Adrenal gland (tissue), 9 donors: ENCODE measurements at regions not wholly inside any gene's neighbourhood (a gene's known extent, or its start where the extent isn't known, plus 50 kb on each side); places are given as distances from the start of the nearest gene placed in this dataset.

Experiments used
- DNase-seq, 7 donors: peaks; one replicate each; pipeline ENCODE4 v3.0.0-alpha.2; 2019 to 2020
- H3K27ac ChIP-seq, 5 donors: fragments of 200-600 bp; sonication (generic) in 4 of 5; 1 replicate in 3 of 5; 2 replicates in 2 of 5; pipeline versions ENCODE4 v1.5.1 to v1.8.0; 2016 to 2020; ENCODE audit warnings: mild to moderate bottlenecking in 1 of 5
- H3K27me3 ChIP-seq: fragments of 200-600 bp; 2 replicates; pipeline ENCODE4 v1.8.0; 2021
- H3K36me3 ChIP-seq, 2 donors: fragments of 200-600 bp; replicated peaks in 1 of 2; 1 replicate in 1 of 2; 2 replicates in 1 of 2; pipeline versions ENCODE4 v1.5.1 to v1.8.0; 2018 to 2022
- H3K4me1 ChIP-seq, 2 donors: fragments of 200-600 bp; replicated peaks in 1 of 2; 1 replicate in 1 of 2; 2 replicates in 1 of 2; pipeline versions ENCODE4 v1.5.1 to v1.8.0; 2018 to 2021
- H3K4me3 ChIP-seq, 4 donors: fragments of 200-600 bp; sonication (generic) in 3 of 4; one replicate each; pipeline ENCODE4 v1.5.1; 2016 to 2018
- H3K9me3 ChIP-seq, 3 donors: fragments of 200-600 bp; sonication (generic) in 1 of 3; replicated peaks in 1 of 3; 1 replicate in 2 of 3; 2 replicates in 1 of 3; pipeline versions ENCODE4 v1.5.1 to v1.8.0; 2016 to 2021
- POLR2A ChIP-seq, 2 donors: fragments of 450-650 bp; IDR thresholded peaks; one replicate each; pipeline ENCODE4 v1.6.1; 2017; ENCODE audit warnings: antibody characterized with exemption in 2 of 2, mild to moderate bottlenecking in 2 of 2, moderate library complexity in 1 of 2
- WGBS, 4 donors: extraction: QIAGEN DNeasy Blood & Tissue Kit in 2 of 4; methylation state at CpG; one replicate each; pipeline versions ENCODE4 v1.1.5 to v1.1.7; 2013 to 2017; 5-methylcytosine and 5-hydroxymethylcytosine counted together
- intact Hi-C, 2 donors: fragments of 100-400 bp; cut with DNase I; formaldehyde crosslinking; loops; one replicate each; pipeline versions ENCODE4 v1.14.1 to v1.15.0; 2022 to 2023
- TF ChIP-seq, protein P1 (sequence below), 6 experiments: fragments of 450-650 bp in 4 of 6; fragments of 200-600 bp in 2 of 6; sonication (generic) in 1 of 6; IDR thresholded peaks; 1 replicate in 5 of 6; 2 replicates in 1 of 6; pipeline versions ENCODE4 v1.5.1 to v1.8.0; 2016 to 2021; ENCODE audit warnings: antibody characterized with exemption in 6 of 6, mild to moderate bottlenecking in 2 of 6, moderate library complexity in 1 of 6
- donor health status: healthy with polysubstance abuse.
- donor health status: Bipolar disorder and iron deficiency.
- donor health status: DM: yes; HTN: yes; CAD: no.
- donor health status: DM: no; HTN: no; CAD: no.
- donor health status: DM: no; HTN: no; CAD: no.

DNA sequence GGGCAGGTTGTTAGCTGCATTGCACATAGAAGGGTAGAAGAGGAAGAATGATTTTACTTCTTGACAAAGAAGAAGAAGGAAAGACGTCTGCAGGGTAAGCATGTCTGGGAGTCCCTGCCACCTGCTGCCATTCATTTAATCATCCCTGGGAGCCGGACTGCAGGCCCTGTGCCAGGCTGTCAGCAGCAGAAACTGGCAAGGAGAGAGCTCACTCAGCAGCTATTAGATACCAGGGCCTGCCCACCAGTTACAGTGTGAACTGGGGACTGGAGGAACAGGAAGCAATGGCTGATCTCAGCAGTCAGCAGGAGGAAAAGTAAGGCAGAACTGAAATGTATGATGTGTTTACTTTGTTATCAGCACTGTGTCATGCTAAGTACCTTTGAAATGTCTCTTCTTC lies 75.7 kb upstream of the C1orf87 start:
- 33 to 39% (median 34%) methylated on average over 2 of the region's 2 CpGs for WGBS, 4 donors
- peak in 5 of 7 donors; percentile 5 to 56 (median 18) for DNase-seq
- Histone ChIP-seq H3K27me3 (no peaks in the 10 kb centered on the region), H3K36me3 (no peaks in the 10 kb centered on the region), H3K4me1 (no peaks in the 10 kb centered on the region), H3K27ac (no peak overlapping the region), H3K9me3 (no peaks in the 10 kb centered on the region), H3K4me3 (no peak overlapping the region)
- TF ChIP-seq POLR2A (IDR thresholded peaks at IDR 0.05), result no peak
- TF ChIP-seq, protein P1, sequence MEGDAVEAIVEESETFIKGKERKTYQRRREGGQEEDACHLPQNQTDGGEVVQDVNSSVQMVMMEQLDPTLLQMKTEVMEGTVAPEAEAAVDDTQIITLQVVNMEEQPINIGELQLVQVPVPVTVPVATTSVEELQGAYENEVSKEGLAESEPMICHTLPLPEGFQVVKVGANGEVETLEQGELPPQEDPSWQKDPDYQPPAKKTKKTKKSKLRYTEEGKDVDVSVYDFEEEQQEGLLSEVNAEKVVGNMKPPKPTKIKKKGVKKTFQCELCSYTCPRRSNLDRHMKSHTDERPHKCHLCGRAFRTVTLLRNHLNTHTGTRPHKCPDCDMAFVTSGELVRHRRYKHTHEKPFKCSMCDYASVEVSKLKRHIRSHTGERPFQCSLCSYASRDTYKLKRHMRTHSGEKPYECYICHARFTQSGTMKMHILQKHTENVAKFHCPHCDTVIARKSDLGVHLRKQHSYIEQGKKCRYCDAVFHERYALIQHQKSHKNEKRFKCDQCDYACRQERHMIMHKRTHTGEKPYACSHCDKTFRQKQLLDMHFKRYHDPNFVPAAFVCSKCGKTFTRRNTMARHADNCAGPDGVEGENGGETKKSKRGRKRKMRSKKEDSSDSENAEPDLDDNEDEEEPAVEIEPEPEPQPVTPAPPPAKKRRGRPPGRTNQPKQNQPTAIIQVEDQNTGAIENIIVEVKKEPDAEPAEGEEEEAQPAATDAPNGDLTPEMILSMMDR (IDR thresholded peaks at IDR 0.05), result no peak
- intact Hi-C loops, result no loop called here

DNA sequence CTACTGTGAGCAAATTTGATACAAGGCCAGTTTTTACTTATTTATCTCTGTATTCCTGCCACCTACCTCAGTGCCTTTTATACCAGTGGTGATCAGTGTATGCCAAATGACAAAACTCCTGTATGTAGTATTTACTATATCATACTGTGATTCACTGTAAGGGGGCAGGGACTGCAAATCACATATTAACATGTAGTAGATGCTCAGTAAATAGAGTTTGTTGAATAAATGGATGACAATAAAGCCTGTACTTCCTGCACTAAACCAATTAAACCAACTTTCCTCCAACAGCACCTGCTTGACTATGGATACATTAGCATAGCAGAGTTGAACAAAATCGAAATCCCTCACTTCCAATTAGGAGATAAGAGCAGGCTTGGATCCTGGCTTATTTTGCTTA lies 73.3 kb upstream of the C1orf87 start:
- no peak overlapping the region for H3K4me3 ChIP-seq
- no peak overlapping the region for H3K27ac ChIP-seq
- 49 to 72% (median 63%) methylated on average over 1 of the region's 1 CpG for WGBS, 4 donors
- no peak for DNase-seq
- H3K9me3 ChIP-seq, result no peaks in the 10 kb centered on the region
- no peaks in the 10 kb centered on the region for H3K4me1 ChIP-seq
- no peak for TF ChIP-seq POLR2A (IDR thresholded peaks at IDR 0.05)
- TF ChIP-seq, protein P1 (IDR thresholded peaks at IDR 0.05), result no peak
- intact Hi-C loops, result no loop called here
- H3K27me3 ChIP-seq, result no peaks in the 10 kb centered on the region
- no peaks in the 10 kb centered on the region for H3K36me3 ChIP-seq

DNA sequence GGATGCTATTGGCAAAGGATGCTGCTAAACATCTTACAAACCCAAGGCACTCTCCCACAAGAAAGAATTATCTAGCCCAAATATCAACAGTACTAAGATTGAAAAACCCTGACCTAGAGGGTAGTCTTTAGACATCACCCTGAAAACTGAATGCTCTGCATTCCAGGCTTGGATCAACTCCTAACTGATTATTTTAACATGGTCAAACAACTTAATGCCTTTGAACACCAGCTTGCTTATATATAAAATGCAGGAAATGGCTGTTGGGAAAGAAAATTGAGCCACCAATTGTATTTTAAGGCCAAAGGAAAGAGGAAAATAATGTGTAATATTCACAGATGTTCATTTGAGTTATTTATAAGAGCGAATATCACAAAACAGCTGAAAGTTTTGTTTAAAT lies 72.2 kb upstream of the C1orf87 start:
- intact Hi-C loops, result no loop called here
- Histone ChIP-seq H3K4me3 (no peak overlapping the region), H3K36me3 (no peaks in the 10 kb centered on the region), H3K4me1 (no peaks in the 10 kb centered on the region), H3K27me3 (no peaks in the 10 kb centered on the region), H3K9me3 (no peaks in the 10 kb centered on the region), H3K27ac (no peak overlapping the region)
- WGBS, 4 donors, result 78 to 90% (median 82%) methylated on average over 1 of the region's 1 CpG
- TF ChIP-seq, protein P1 (IDR thresholded peaks at IDR 0.05), result no peak
- TF ChIP-seq POLR2A (IDR thresholded peaks at IDR 0.05), result no peak
- no peak for DNase-seq

DNA sequence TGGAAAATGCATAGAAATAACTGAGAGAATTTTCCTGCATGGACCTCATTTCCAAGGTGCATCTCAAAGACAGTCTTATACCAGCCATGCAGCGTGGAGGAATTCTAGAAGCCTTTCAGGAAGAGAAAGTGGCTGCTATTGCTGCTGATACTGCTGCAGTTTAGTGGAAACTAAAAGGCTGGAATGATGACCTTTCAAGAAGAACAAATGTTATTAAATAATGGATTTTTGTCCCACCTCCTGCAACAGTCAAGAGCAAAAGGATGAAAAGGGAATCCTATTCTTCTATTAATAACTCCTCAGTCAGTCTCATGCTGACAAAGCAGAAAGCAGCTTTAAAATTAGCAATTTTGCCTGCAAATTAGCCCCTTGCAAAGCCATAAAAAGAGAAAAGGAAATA lies 68.2 kb upstream of the C1orf87 start:
- no peaks in the 10 kb centered on the region for H3K9me3 ChIP-seq
- H3K4me3 ChIP-seq, result no peak overlapping the region
- TF ChIP-seq POLR2A (IDR thresholded peaks at IDR 0.05), result no peak
- TF ChIP-seq, protein P1 (IDR thresholded peaks at IDR 0.05), result no peak
- 76 to 90% (median 83%) methylated on average over 1 of the region's 1 CpG for WGBS, 4 donors
- intact Hi-C loops, result no loop called here
- no peaks in the 10 kb centered on the region for H3K36me3 ChIP-seq
- H3K4me1 ChIP-seq, result no peaks in the 10 kb centered on the region
- H3K27ac ChIP-seq, result no peak overlapping the region
- no peak for DNase-seq
- H3K27me3 ChIP-seq, result no peaks in the 10 kb centered on the region
